Endothelial cell of umbilical vein (primary cell): ENCODE measurements at regions not wholly inside any gene's neighbourhood (a gene's known extent, or its start where the extent isn't known, plus 50 kb on each side); places are given as distances from the start of the nearest gene placed in this dataset.

Experiments used
- BruUV-seq: library from RNA; stranded (reverse); fragments of 400-500 nt; replicated peaks from 2 replicates; lab custom pipeline; 2021; lab: Mats Ljungman, UMichigan
- CTCF ChIA-PET: fragments of 300-600, 350-600 bp; sonication (Branson Sonifier 250); formaldehyde crosslinking; loops from one replicate; lab custom pipeline; 2021; ENCODE audit warnings: antibody characterized with exemption, inconsistent platforms; lab: Charles Lee
- POLR2A ChIA-PET: fragments of 300-600, 350-600 bp; sonication (Branson Sonifier 250); formaldehyde crosslinking; loops from one replicate; lab custom pipeline; 2021; ENCODE audit warnings: antibody characterized with exemption, inconsistent platforms; lab: Charles Lee
- DNase-seq: peaks from one replicate; pipeline ENCODE4 v3.0.0-alpha.2; 2011; ENCODE audit warnings: low read depth, low spot score
- FAIRE-seq: peaks from 2 replicates; lab custom pipeline; 2011; peaks lifted over from hg19 to GRCh38; lab: Jason Lieb, UNC
- H2AFZ ChIP-seq: 2 replicates; pipeline ENCODE4 v1.6.0; 2012; ENCODE audit warnings: low read depth, low read length, control low read depth, inconsistent platforms
- H3K27ac ChIP-seq: 2 replicates; pipeline ENCODE4 v1.5.1; 2011; ENCODE audit warnings: low read depth, mild to moderate bottlenecking, control low read depth, low read length, moderate library complexity; ENCODE audit not compliant: insufficient read depth
- H3K27me3 ChIP-seq, 2 experiments: 2 replicates each; pipeline versions ENCODE4 v1.6.0 to v1.6.1; 2011; ENCODE audit warnings: low read length in 2 of 2, mixed read lengths in 1 of 2; ENCODE audit not compliant: control insufficient read depth in 2 of 2, insufficient read depth in 2 of 2
- H3K36me3 ChIP-seq, 2 experiments: 2 replicates in 1 of 2; 3 replicates in 1 of 2; pipeline ENCODE4 v1.5.1; 2011; ENCODE audit warnings: low read length in 2 of 2, mild to moderate bottlenecking in 1 of 2, moderate library complexity in 1 of 2; ENCODE audit not compliant: control insufficient read depth in 2 of 2, insufficient read depth in 2 of 2; ENCODE audit errors: extremely low read depth in 1 of 2
- H3K4me1 ChIP-seq: 3 replicates; pipeline ENCODE4 v1.5.1; 2011; ENCODE audit warnings: mild to moderate bottlenecking, low read length; ENCODE audit not compliant: control insufficient read depth, insufficient read depth; ENCODE audit errors: extremely low read depth
- H3K4me2 ChIP-seq: 2 replicates; pipeline ENCODE4 v1.6.1; 2011; ENCODE audit warnings: low read length, control low read depth, mixed read lengths; ENCODE audit not compliant: insufficient read depth
- H3K4me3 ChIP-seq, 3 experiments: fragments of 200-600 bp in 1 of 3; sonication (generic), shearing (Covaris generic) in 1 of 3; replicated peaks in 1 of 3; 2 replicates each; pipeline ENCODE4 v1.5.1; 2011 to 2016; ENCODE audit warnings: control low read depth in 3 of 3, low read length in 3 of 3, mild to moderate bottlenecking in 2 of 3, inconsistent platforms in 1 of 3, low read depth in 1 of 3, moderate library complexity in 1 of 3; ENCODE audit not compliant: insufficient read depth in 1 of 3
- H3K79me2 ChIP-seq: 2 replicates; pipeline ENCODE4 v1.6.0; 2012; ENCODE audit warnings: low read length, inconsistent platforms; ENCODE audit not compliant: control insufficient read depth, insufficient read depth
- H3K9ac ChIP-seq: replicated peaks from 2 replicates; pipeline ENCODE3; 2011; ENCODE audit warnings: low read length, control low read depth; ENCODE audit not compliant: insufficient read depth; ENCODE audit errors: extremely low read depth
- H3K9me1 ChIP-seq: replicated peaks from 3 replicates; pipeline ENCODE4 v1.6.0; 2011; ENCODE audit warnings: mild to moderate bottlenecking, low read length; ENCODE audit not compliant: control insufficient read depth, insufficient read depth; ENCODE audit errors: extremely low read depth
- H3K9me3 ChIP-seq: replicated peaks from 2 replicates; pipeline ENCODE4 v1.5.1; 2012; ENCODE audit warnings: low read length, inconsistent platforms; ENCODE audit not compliant: control insufficient read depth, insufficient read depth
- H4K20me1 ChIP-seq: replicated peaks from 2 replicates; pipeline ENCODE3; 2011; ENCODE audit warnings: mild to moderate bottlenecking, low read length; ENCODE audit not compliant: control insufficient read depth, insufficient read depth; ENCODE audit errors: extremely low read depth
- CTCF ChIP-seq, 2 donors: IDR thresholded peaks; 1 replicate in 1 of 2; 2 replicates in 1 of 2; pipeline ENCODE4 v1.5.1; 2011; ENCODE audit warnings: low read length in 2 of 2, mild to moderate bottlenecking in 2 of 2, moderate library complexity in 2 of 2, control low read depth in 1 of 2, inconsistent platforms in 1 of 2, low read depth in 1 of 2; ENCODE audit not compliant: insufficient read depth in 1 of 2; ENCODE audit errors: extremely low read depth in 1 of 2
- EZH2 ChIP-seq: IDR thresholded peaks from 2 replicates; pipeline ENCODE4 v1.6.1; 2012; ENCODE audit warnings: borderline replicate concordance, low read depth, mild to moderate bottlenecking, moderate library complexity, low read length, inconsistent platforms; ENCODE audit not compliant: severe bottlenecking
- FOS ChIP-seq: IDR thresholded peaks from 2 replicates; pipeline ENCODE4 v1.6.1; 2011; ENCODE audit warnings: mild to moderate bottlenecking, low read length, moderate library complexity, borderline replicate concordance; ENCODE audit not compliant: insufficient read depth
- GATA2 ChIP-seq: IDR thresholded peaks from 2 replicates; pipeline ENCODE4 v1.7.0; 2011; ENCODE audit warnings: low read depth, mild to moderate bottlenecking, moderate library complexity, mixed read lengths, low read length; ENCODE audit not compliant: insufficient read length, insufficient read depth
- JUN ChIP-seq: IDR thresholded peaks from 2 replicates; pipeline ENCODE4 v1.6.1; 2011; ENCODE audit warnings: borderline replicate concordance, low read depth; ENCODE audit not compliant: insufficient read length, insufficient read depth
- MAX ChIP-seq: IDR thresholded peaks from 2 replicates; pipeline ENCODE4 v1.6.1; 2011; ENCODE audit not compliant: insufficient read depth, insufficient read length
- MYC ChIP-seq: IDR thresholded peaks from one replicate; pipeline ENCODE4 v1.6.1; 2011; ENCODE audit warnings: mild to moderate bottlenecking, low read depth, low read length
- POLR2A ChIP-seq: IDR thresholded peaks from 2 replicates; pipeline ENCODE4 v1.6.1; 2012; ENCODE audit warnings: low read depth, mild to moderate bottlenecking, control low read depth, low read length
- POLR2AphosphoS5 ChIP-seq: IDR thresholded peaks from 2 replicates; pipeline ENCODE4 v1.6.1; 2012; ENCODE audit warnings: low read depth, mild to moderate bottlenecking, control low read depth, low read length, moderate library complexity; ENCODE audit not compliant: insufficient read depth
- dilution Hi-C: fragments of 300-500 bp; cut with MboI; formaldehyde crosslinking; loops from one replicate; pipeline ENCODE4 v1.15.0; 2019; ENCODE audit warnings: low sequenced_read_pairs; ENCODE audit not compliant: extremely low pct_ligation_motif_present
- intact Hi-C: fragments of 100-400 bp; cut with micrococcal nuclease; formaldehyde crosslinking; loops from one replicate; pipeline ENCODE4 v1.10.0; 2022

GRCh38 chr4:167775375-167775774, 317.0 kb upstream of the ANXA10 start:
- H3K9me1 ChIP-seq = no peaks in the 10 kb centered on the region
- no peaks in the 10 kb centered on the region for H3K36me3 ChIP-seq
- no peaks in the 10 kb centered on the region for H3K9me3 ChIP-seq
- H3K4me2 ChIP-seq = no peak overlapping the region
- H3K4me3 ChIP-seq = no peak overlapping the region
- no peaks in the 10 kb centered on the region for H3K79me2 ChIP-seq
- POLR2A ChIA-PET = no interaction called here
- BruUV-seq = no TSS peak
- H3K4me1 ChIP-seq = no peaks in the 10 kb centered on the region
- FAIRE-seq = no peak
- DNase-seq = no peak
- no peak overlapping the region for H2AFZ ChIP-seq
- no peak overlapping the region for H3K27ac ChIP-seq
- dilution Hi-C loops = no loop called here
- TF ChIP-seq FOS = no peak
- TF ChIP-seq CTCF (IDR thresholded peaks at IDR 0.05; ENCODE audit: extremely low read depth in 1 of 2, insufficient read depth in 1 of 2, low read depth in 1 of 2, low read length in 2 of 2) = no peak
- no peak for TF ChIP-seq MYC
- no peak for TF ChIP-seq JUN
- TF ChIP-seq POLR2AphosphoS5 = no peak
- no peak for TF ChIP-seq POLR2A
- TF ChIP-seq EZH2 = no peak
- no peak for TF ChIP-seq MAX
- no peak for TF ChIP-seq GATA2
- intact Hi-C loops = no loop called here
- CTCF ChIA-PET = no interaction called here
- no peaks in the 10 kb centered on the region for H4K20me1 ChIP-seq
- no peaks in the 10 kb centered on the region for H3K27me3 ChIP-seq
- no peak overlapping the region for H3K9ac ChIP-seq
